ENCODE measurements at regions not wholly inside any gene's neighbourhood (a gene's known extent, or its start where the extent isn't known, plus 50 kb on each side); places are given as distances from the start of the nearest gene placed in this dataset.

DNA sequence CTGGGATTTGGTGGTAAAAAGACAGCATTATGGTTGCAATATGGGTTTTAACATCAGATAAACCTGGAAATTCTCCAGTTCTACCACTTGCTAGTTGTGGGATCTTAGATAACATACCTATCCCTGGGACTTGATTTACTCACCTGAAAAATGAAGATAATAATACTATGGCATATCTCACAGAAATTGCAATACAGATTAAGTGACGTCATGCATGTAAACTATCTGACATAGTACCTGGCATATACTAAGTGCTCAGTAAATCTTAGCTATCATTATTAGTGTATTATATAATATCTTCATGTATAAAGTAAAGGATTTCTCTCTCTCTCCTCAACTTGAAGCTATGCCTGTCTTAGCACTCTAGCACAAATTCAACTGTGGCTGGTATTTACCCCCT, 192.5 kb downstream of the PCDH19 start:
- Histone ChIP-seq H3K4me2 (ENCODE audit: low read length) (no peak overlapping the region), H3K14ac (ENCODE audit: low read length) (no peak overlapping the region), H2BK12ac (ENCODE audit: low read length) (no peak overlapping the region), H4K8ac (ENCODE audit: low read depth, low read length) (no peak overlapping the region), H4K91ac (ENCODE audit: low read depth, low read length) (no peak overlapping the region), H3K9ac (ENCODE audit: low read length) (no peak overlapping the region), H2AK5ac (ENCODE audit: low read length) (no peak overlapping the region), H3K4ac (ENCODE audit: low read depth, low read length) (no peak overlapping the region), H3K79me2 (ENCODE audit: control insufficient read depth, insufficient read depth, low read length, poor library complexity) (no peaks in the 10 kb centered on the region), H3K18ac (ENCODE audit: low read length) (no peak overlapping the region), H3K79me1 (ENCODE audit: low read length) (no peaks in the 10 kb centered on the region), H3K36me3 (ENCODE audit: control insufficient read depth in 1 of 2, insufficient read depth in 2 of 2, low read length in 2 of 2) (no peaks in the 10 kb centered on the region), H3K27ac (ENCODE audit: low read depth, low read length) (no peak overlapping the region), H2AFZ (ENCODE audit: insufficient read depth, low read length, poor library complexity) (no peak overlapping the region), H2BK120ac (ENCODE audit: insufficient read depth, low read length, poor library complexity) (no peak overlapping the region), H3K4me1 (ENCODE audit: control insufficient read depth in 1 of 2, insufficient read depth in 2 of 2, low read length in 2 of 2) (no peaks in the 10 kb centered on the region), H3K4me3 (ENCODE audit: low read depth, low read length) (no peak overlapping the region), H3K23ac (ENCODE audit: low read length) (no peak overlapping the region), H3K27me3 (ENCODE audit: insufficient read depth, low read length) (no peaks in the 10 kb centered on the region), H2BK5ac (ENCODE audit: low read depth, low read length, poor library complexity) (no peak overlapping the region), H3K9me3 (ENCODE audit: insufficient read depth, low read depth, low read length) (no peaks in the 10 kb centered on the region), H4K12ac (ENCODE audit: low read depth, low read length) (no peak overlapping the region)
- WGBS (ENCODE audit: extremely low coverage, insufficient coverage, insufficient read length) = no CpG with 5 or more reads among the region's 1 CpG
- DNase-seq = no peak

DNA sequence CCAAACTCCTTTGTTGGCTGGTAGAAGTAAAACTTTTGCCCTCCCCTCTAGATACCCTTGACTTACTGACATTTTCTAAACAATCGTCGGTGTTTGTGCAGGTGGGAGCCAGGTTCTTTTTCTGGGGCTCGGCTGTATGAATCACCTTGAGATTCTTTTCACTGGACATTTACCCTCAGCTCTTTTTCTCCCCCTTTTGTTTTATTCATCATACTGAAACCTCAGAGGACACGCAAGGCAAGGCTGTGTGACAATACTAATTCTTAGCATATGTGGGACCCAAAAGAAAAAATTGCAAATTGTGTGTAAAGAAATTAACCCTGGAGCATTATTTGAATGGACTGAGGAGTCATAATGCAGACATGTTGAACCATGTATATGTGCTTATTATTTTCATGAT, 194.0 kb downstream of the PCDH19 start:
- no peak overlapping the region for H4K91ac ChIP-seq (ENCODE audit: low read depth, low read length)
- H3K27ac ChIP-seq (ENCODE audit: low read depth, low read length) = no peak overlapping the region
- H4K12ac ChIP-seq (ENCODE audit: low read depth, low read length) = no peak overlapping the region
- H3K27me3 ChIP-seq (ENCODE audit: insufficient read depth, low read length) = no peaks in the 10 kb centered on the region
- H3K79me2 ChIP-seq (ENCODE audit: control insufficient read depth, insufficient read depth, low read length, poor library complexity) = no peaks in the 10 kb centered on the region
- no peak overlapping the region for H3K4me2 ChIP-seq (ENCODE audit: low read length)
- H2BK12ac ChIP-seq (ENCODE audit: low read length) = no peak overlapping the region
- H3K36me3 ChIP-seq (ENCODE audit: control insufficient read depth in 1 of 2, insufficient read depth in 2 of 2, low read length in 2 of 2) = no peaks in the 10 kb centered on the region
- H3K23ac ChIP-seq (ENCODE audit: low read length) = no peak overlapping the region
- no peak overlapping the region for H3K14ac ChIP-seq (ENCODE audit: low read length)
- no peak overlapping the region for H2AFZ ChIP-seq (ENCODE audit: insufficient read depth, low read length, poor library complexity)
- no peak overlapping the region for H2BK5ac ChIP-seq (ENCODE audit: low read depth, low read length, poor library complexity)
- H3K4me1 ChIP-seq (ENCODE audit: control insufficient read depth in 1 of 2, insufficient read depth in 2 of 2, low read length in 2 of 2) = no peaks in the 10 kb centered on the region
- no peak overlapping the region for H3K4ac ChIP-seq (ENCODE audit: low read depth, low read length)
- no peaks in the 10 kb centered on the region for H3K9me3 ChIP-seq (ENCODE audit: insufficient read depth, low read depth, low read length)
- H3K18ac ChIP-seq (ENCODE audit: low read length) = no peak overlapping the region
- no peak overlapping the region for H2BK120ac ChIP-seq (ENCODE audit: insufficient read depth, low read length, poor library complexity)
- no peak overlapping the region for H3K4me3 ChIP-seq (ENCODE audit: low read depth, low read length)
- no peak overlapping the region for H3K9ac ChIP-seq (ENCODE audit: low read length)
- no peak overlapping the region for H4K8ac ChIP-seq (ENCODE audit: low read depth, low read length)
- DNase-seq = no peak
- no peaks in the 10 kb centered on the region for H3K79me1 ChIP-seq (ENCODE audit: low read length)
- no CpG with 5 or more reads among the region's 4 CpGs for WGBS (ENCODE audit: extremely low coverage, insufficient coverage, insufficient read length)
- H2AK5ac ChIP-seq (ENCODE audit: low read length) = no peak overlapping the region

DNA sequence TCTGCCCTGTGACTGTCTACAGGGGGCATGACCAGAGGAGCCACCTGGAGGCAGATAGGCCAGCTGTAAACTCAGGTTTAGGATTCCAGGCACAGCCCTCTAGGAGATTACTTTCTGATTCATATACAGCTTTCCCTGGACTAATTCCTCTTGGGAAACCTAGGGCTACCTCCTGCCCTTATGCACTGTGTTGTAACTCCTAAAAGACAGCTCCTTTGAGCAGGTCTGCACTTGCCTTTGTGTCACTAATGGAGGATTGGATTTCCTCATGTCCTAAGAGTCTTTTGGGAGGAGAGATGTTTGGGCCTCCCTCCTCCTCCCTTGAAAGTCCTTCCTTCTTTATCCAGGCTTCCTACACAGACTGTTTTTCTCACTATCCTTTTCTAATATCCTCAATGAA, 202.0 kb downstream of the PCDH19 start:
- Histone ChIP-seq H3K4me1 (ENCODE audit: control insufficient read depth in 1 of 2, insufficient read depth in 2 of 2, low read length in 2 of 2) (no peaks in the 10 kb centered on the region), H3K79me2 (ENCODE audit: control insufficient read depth, insufficient read depth, low read length, poor library complexity) (no peaks in the 10 kb centered on the region), H4K12ac (ENCODE audit: low read depth, low read length) (no peak overlapping the region)

DNA sequence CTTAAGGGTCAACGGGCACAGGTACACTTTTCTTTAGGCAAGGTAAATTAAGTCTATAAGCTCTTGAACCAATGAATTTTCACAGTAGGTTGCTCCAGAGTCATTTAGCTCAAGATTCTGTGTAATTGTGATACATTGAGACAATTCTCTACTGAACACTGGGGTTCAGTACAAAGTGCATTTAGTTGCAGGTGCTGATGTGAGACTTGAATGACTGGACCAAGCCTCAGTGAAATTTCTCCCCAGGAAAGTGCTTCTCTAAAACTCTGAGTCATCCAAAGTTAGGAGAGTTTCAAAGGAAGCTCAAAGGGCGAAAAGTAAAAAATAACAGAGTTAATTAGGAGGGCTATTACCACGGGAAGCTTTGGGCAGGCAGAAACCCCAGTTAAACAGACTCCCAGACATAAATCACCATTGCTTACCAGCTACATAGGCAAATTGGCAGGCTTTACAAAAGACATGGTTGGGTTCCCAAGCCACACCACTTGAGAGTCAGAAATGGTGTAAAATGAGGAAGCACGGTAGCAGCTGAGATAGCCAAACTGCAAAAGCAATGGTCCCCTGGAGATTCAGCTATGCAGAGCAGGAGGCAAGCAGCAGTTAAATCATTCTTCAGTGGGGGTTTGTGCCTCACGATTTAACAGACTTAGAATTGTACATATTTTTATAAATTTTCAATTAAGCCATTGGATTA, 202.6 kb downstream of the PCDH19 start:
- Histone ChIP-seq H3K4ac (ENCODE audit: low read depth, low read length) (no peak overlapping the region), H3K79me2 (ENCODE audit: control insufficient read depth, insufficient read depth, low read length, poor library complexity) (no peaks in the 10 kb centered on the region), H4K12ac (ENCODE audit: low read depth, low read length) (no peak overlapping the region), H3K14ac (ENCODE audit: low read length) (no peak overlapping the region), H3K23ac (ENCODE audit: low read length) (no peak overlapping the region), H2BK5ac (ENCODE audit: low read depth, low read length, poor library complexity) (no peak overlapping the region), H3K27ac (ENCODE audit: low read depth, low read length) (no peak overlapping the region), H3K9me3 (ENCODE audit: insufficient read depth, low read depth, low read length) (no peaks in the 10 kb centered on the region), H3K4me3 (ENCODE audit: low read depth, low read length) (no peak overlapping the region), H3K18ac (ENCODE audit: low read length) (no peak overlapping the region), H3K9ac (ENCODE audit: low read length) (no peak overlapping the region), H4K8ac (ENCODE audit: low read depth, low read length) (no peak overlapping the region), H2BK120ac (ENCODE audit: insufficient read depth, low read length, poor library complexity) (no peak overlapping the region), H2BK12ac (ENCODE audit: low read length) (no peak overlapping the region), H4K91ac (ENCODE audit: low read depth, low read length) (no peak overlapping the region), H2AK5ac (ENCODE audit: low read length) (no peak overlapping the region), H3K27me3 (ENCODE audit: insufficient read depth, low read length) (no peaks in the 10 kb centered on the region), H3K4me1 (ENCODE audit: control insufficient read depth in 1 of 2, insufficient read depth in 2 of 2, low read length in 2 of 2) (no peaks in the 10 kb centered on the region), H3K4me2 (ENCODE audit: low read length) (no peak overlapping the region), H2AFZ (ENCODE audit: insufficient read depth, low read length, poor library complexity) (no peak overlapping the region), H3K79me1 (ENCODE audit: low read length) (no peaks in the 10 kb centered on the region), H3K36me3 (ENCODE audit: control insufficient read depth in 1 of 2, insufficient read depth in 2 of 2, low read length in 2 of 2) (no peaks in the 10 kb centered on the region)
- DNase-seq = no peak
- no CpG with 5 or more reads among the region's 5 CpGs for WGBS (ENCODE audit: extremely low coverage, insufficient coverage, insufficient read length)

More for the DNA sequence above, 202.0 kb downstream of the PCDH19 start:
- H3K79me1 ChIP-seq (ENCODE audit: low read length) = no peaks in the 10 kb centered on the region
- H2BK5ac ChIP-seq (ENCODE audit: low read depth, low read length, poor library complexity) = no peak overlapping the region
- H3K4me3 ChIP-seq (ENCODE audit: low read depth, low read length) = no peak overlapping the region
- no peak overlapping the region for H3K9ac ChIP-seq (ENCODE audit: low read length)
- H3K36me3 ChIP-seq (ENCODE audit: control insufficient read depth in 1 of 2, insufficient read depth in 2 of 2, low read length in 2 of 2) = no peaks in the 10 kb centered on the region
- H3K14ac ChIP-seq (ENCODE audit: low read length) = no peak overlapping the region
- H2AFZ ChIP-seq (ENCODE audit: insufficient read depth, low read length, poor library complexity) = no peak overlapping the region
- no peak overlapping the region for H3K27ac ChIP-seq (ENCODE audit: low read depth, low read length)
- H3K23ac ChIP-seq (ENCODE audit: low read length) = no peak overlapping the region
- no peak overlapping the region for H3K4me2 ChIP-seq (ENCODE audit: low read length)
- DNase-seq = peak; percentile 0 to 23
- H3K4ac ChIP-seq (ENCODE audit: low read depth, low read length) = no peak overlapping the region
- no peak overlapping the region for H2BK12ac ChIP-seq (ENCODE audit: low read length)
- H3K9me3 ChIP-seq (ENCODE audit: insufficient read depth, low read depth, low read length) = no peaks in the 10 kb centered on the region
- H4K8ac ChIP-seq (ENCODE audit: low read depth, low read length) = no peak overlapping the region
- no peaks in the 10 kb centered on the region for H3K27me3 ChIP-seq (ENCODE audit: insufficient read depth, low read length)
- no peak overlapping the region for H4K91ac ChIP-seq (ENCODE audit: low read depth, low read length)
- no peak overlapping the region for H3K18ac ChIP-seq (ENCODE audit: low read length)
- H2AK5ac ChIP-seq (ENCODE audit: low read length) = no peak overlapping the region
- no peak overlapping the region for H2BK120ac ChIP-seq (ENCODE audit: insufficient read depth, low read length, poor library complexity)
